Stomach (tissue), 8 donors: ENCODE measurements at regions not wholly inside any gene's neighbourhood (a gene's known extent, or its start where the extent isn't known, plus 50 kb on each side); places are given as distances from the start of the nearest gene placed in this dataset.

Experiments
- DNase-seq, 2 donors: peaks; one replicate each; pipeline versions ENCODE4 v3.0.0 to v3.0.0-alpha.2; 2013 to 2019
- H3K27ac ChIP-seq, 5 donors: fragments of 200-600 bp in 4 of 5; sonication (generic) in 4 of 5; one replicate each; pipeline ENCODE4 v1.5.1; 2013 to 2019; ENCODE audit warnings: mild to moderate bottlenecking in 1 of 5, moderate library complexity in 1 of 5
- H3K27me3 ChIP-seq, 3 donors: fragments of 200-600 bp; sonication (generic); one replicate each; pipeline ENCODE4 v1.5.1; 2017 to 2019; ENCODE audit warnings: mixed run types in 1 of 3
- H3K36me3 ChIP-seq, 4 donors: fragments of 200-600 bp; sonication (generic); 1 replicate in 3 of 4; 2 replicates in 1 of 4; pipeline ENCODE4 v1.5.1; 2016 to 2019
- H3K4me1 ChIP-seq, 4 donors: fragments of 200-600 bp; sonication (generic); one replicate each; pipeline ENCODE4 v1.5.1; 2016 to 2019
- H3K4me3 ChIP-seq, 4 donors: fragments of 200-600 bp; sonication (generic) in 3 of 4; one replicate each; pipeline ENCODE4 v1.5.1; 2016 to 2019; ENCODE audit warnings: mild to moderate bottlenecking in 1 of 4
- H3K9me3 ChIP-seq, 4 donors: fragments of 200-600 bp; sonication (generic); one replicate each; pipeline ENCODE4 v1.5.1; 2016 to 2019
- CTCF ChIP-seq, 7 experiments: fragments of 450-650 bp in 4 of 7; fragments of 200-600 bp in 3 of 7; sonication (generic) in 3 of 7; IDR thresholded peaks; one replicate each; pipeline ENCODE4 v1.5.1; 2016 to 2019; ENCODE audit warnings: antibody characterized with exemption in 7 of 7, control low read depth in 2 of 7, mild to moderate bottlenecking in 1 of 7
- EP300 ChIP-seq: sonication (generic); formaldehyde crosslinking; IDR thresholded peaks from one replicate; pipeline ENCODE4 v1.6.1; 2017; ENCODE audit warnings: antibody characterized with exemption
- POLR2A ChIP-seq, 4 donors: fragments of 450-650 bp; IDR thresholded peaks; one replicate each; pipeline ENCODE4 v1.6.1; 2016; ENCODE audit warnings: antibody characterized with exemption in 4 of 4, control low read depth in 2 of 4, mild to moderate bottlenecking in 1 of 4, moderate library complexity in 1 of 4
- POLR2AphosphoS5 ChIP-seq, 3 donors: sonication (generic); formaldehyde crosslinking; IDR thresholded peaks; one replicate each; pipeline ENCODE4 v1.6.1; 2016; ENCODE audit warnings: antibody characterized with exemption in 3 of 3
- WGBS, 5 donors: extraction: QIAGEN DNeasy Blood & Tissue Kit in 3 of 5; methylation state at CpG; one replicate each; pipeline versions ENCODE4 v1.1.5 to v1.1.7; 2013 to 2018; 5-methylcytosine and 5-hydroxymethylcytosine counted together
- intact Hi-C: fragments of 100-400 bp; cut with DNase I; formaldehyde crosslinking; loops from one replicate; pipeline ENCODE4 v1.15.1; 2023; ENCODE audit warnings: low total_unique reads
- donor health status: healthy with polysubstance abuse.
- donor health status: Bipolar disorder and iron deficiency.
- donor health status: healthy.

- 55 to 79% (median 66%) methylated on average over 10 to 12 of the region's 12 CpGs for WGBS, 5 donors
- intact Hi-C loops = no loop called here
- peaks cover 0 to 27% (median 25%) of the 10 kb centered on the region in 4 donors for H3K9me3 ChIP-seq
- no peaks in the 10 kb centered on the region for H3K4me1 ChIP-seq
- no peak for DNase-seq
- H3K36me3 ChIP-seq = no peaks in the 10 kb centered on the region
- H3K4me3 ChIP-seq = no peak overlapping the region
- H3K27me3 ChIP-seq = peaks cover 0 to 64% (median 17%) of the 10 kb centered on the region in 3 donors
- no peak overlapping the region for H3K27ac ChIP-seq
- TF ChIP-seq POLR2A (IDR thresholded peaks at IDR 0.05) (no peak), EP300 (no peak), CTCF (IDR thresholded peaks at IDR 0.05) (no peak), POLR2AphosphoS5 (IDR thresholded peaks at IDR 0.05) (no peak)
Measured at GRCh38 chr7:1362301-1362700, 97.0 kb downstream of the MICALL2 start.

GRCh38 chr7:1364068-1364905, 95.0 kb downstream of the MICALL2 start:
- Histone ChIP-seq H3K36me3 (no peaks in the 10 kb centered on the region), H3K27ac (no peak overlapping the region), H3K27me3 (peaks cover 16 to 65% (median 36%) of the 10 kb centered on the region in 3 donors), H3K9me3 (peaks cover 0 to 27% (median 25%) of the 10 kb centered on the region in 4 donors), H3K4me1 (peaks cover 0 to 8% (median 4%) of the 10 kb centered on the region in 4 donors), H3K4me3 (no peak overlapping the region)
- WGBS, 5 donors = 67 to 75% (median 72%) methylated on average over 26 to 36 of the region's 36 CpGs
- no peak for TF ChIP-seq EP300
- TF ChIP-seq POLR2A (IDR thresholded peaks at IDR 0.05) = no peak
- TF ChIP-seq CTCF (IDR thresholded peaks at IDR 0.05) = no peak
- TF ChIP-seq POLR2AphosphoS5 (IDR thresholded peaks at IDR 0.05) = no peak
- intact Hi-C loops = no loop called here
- no peak for DNase-seq

GRCh38 chr7:1364906-1365570, 94.2 kb downstream of the MICALL2 start:
- H3K4me3 ChIP-seq = no peak overlapping the region
- DNase-seq = no peak
- H3K36me3 ChIP-seq = no peaks in the 10 kb centered on the region
- peaks cover 0 to 27% (median 25%) of the 10 kb centered on the region in 4 donors for H3K9me3 ChIP-seq
- intact Hi-C loops = no loop called here
- WGBS, 5 donors = 86 to 90% (median 87%) methylated on average over 6 to 13 of the region's 13 CpGs
- H3K4me1 ChIP-seq = peaks cover 0 to 11% (median 5%) of the 10 kb centered on the region in 4 donors
- H3K27ac ChIP-seq = no peak overlapping the region
- H3K27me3 ChIP-seq = peaks cover 23 to 73% (median 44%) of the 10 kb centered on the region in 3 donors
- no peak for TF ChIP-seq CTCF (IDR thresholded peaks at IDR 0.05)

- intact Hi-C loops = no loop called here
- 81 to 89% (median 87%) methylated on average over 7 of the region's 7 CpGs for WGBS, 5 donors
- TF ChIP-seq CTCF (IDR thresholded peaks at IDR 0.05) (no peak), EP300 (no peak), POLR2A (IDR thresholded peaks at IDR 0.05) (no peak), POLR2AphosphoS5 (IDR thresholded peaks at IDR 0.05) (no peak)
- Histone ChIP-seq H3K27ac (no peak overlapping the region), H3K4me3 (no peak overlapping the region), H3K4me1 (peaks cover 0 to 11% (median 5%) of the 10 kb centered on the region in 4 donors), H3K36me3 (no peaks in the 10 kb centered on the region), H3K9me3 (peaks cover 0 to 27% (median 25%) of the 10 kb centered on the region in 4 donors), H3K27me3 (peaks cover 31 to 81% (median 52%) of the 10 kb centered on the region in 3 donors)
- DNase-seq = no peak
Measured at GRCh38 chr7:1365846-1366245, 93.4 kb downstream of the MICALL2 start.
